Mesenchymal stem cell (in vitro differentiated cells and primary cell): ENCODE measurements at regions not wholly inside any gene's neighbourhood (a gene's known extent, or its start where the extent isn't known, plus 50 kb on each side); places are given as distances from the start of the nearest gene placed in this dataset.

Experiments used
- DNase-seq: peaks from one replicate; pipeline ENCODE4 v3.0.0-alpha.2; 2013
- H2AFZ ChIP-seq: one replicate; pipeline ENCODE4 v1.6.1; 2013; ENCODE audit warnings: low read depth, mild to moderate bottlenecking, control low read depth, inconsistent platforms, low read length, moderate library complexity
- H2AK5ac ChIP-seq: 2 replicates; pipeline ENCODE4 v1.6.1; 2013; ENCODE audit warnings: low read length, moderate library complexity, mild to moderate bottlenecking, inconsistent platforms; ENCODE audit not compliant: severe bottlenecking
- H2BK120ac ChIP-seq: one replicate; pipeline ENCODE4 v1.6.1; 2013; ENCODE audit warnings: low read depth, mild to moderate bottlenecking, inconsistent platforms, low read length, moderate library complexity
- H2BK12ac ChIP-seq, 2 experiments: one replicate each; pipeline ENCODE4 v1.6.1; 2013; ENCODE audit warnings: inconsistent platforms in 2 of 2, low read length in 2 of 2, mild to moderate bottlenecking in 2 of 2, moderate library complexity in 2 of 2, control low read depth in 1 of 2
- H2BK15ac ChIP-seq: one replicate; pipeline ENCODE4 v1.6.1; 2013; ENCODE audit warnings: mild to moderate bottlenecking, low read depth, inconsistent platforms; ENCODE audit not compliant: poor library complexity, severe bottlenecking
- H2BK5ac ChIP-seq: 2 replicates; pipeline ENCODE4 v1.6.1; 2013; ENCODE audit warnings: low read depth, mild to moderate bottlenecking, low read length, control low read depth, inconsistent platforms; ENCODE audit not compliant: poor library complexity, severe bottlenecking
- H3K14ac ChIP-seq, 2 experiments: one replicate each; pipeline ENCODE4 v1.6.1; 2013; ENCODE audit warnings: inconsistent platforms in 2 of 2, low read length in 2 of 2, control low read depth in 1 of 2, mild to moderate bottlenecking in 1 of 2, moderate library complexity in 1 of 2
- H3K18ac ChIP-seq, 2 experiments: one replicate each; pipeline ENCODE4 v1.6.1; 2013; ENCODE audit warnings: inconsistent platforms in 2 of 2, low read length in 2 of 2, control low read depth in 1 of 2, low read depth in 1 of 2, mild to moderate bottlenecking in 1 of 2
- H3K23ac ChIP-seq, 2 experiments: one replicate each; pipeline ENCODE4 v1.6.1; 2013; ENCODE audit warnings: inconsistent platforms in 2 of 2, low read length in 2 of 2, mild to moderate bottlenecking in 2 of 2, moderate library complexity in 2 of 2, control low read depth in 1 of 2
- H3K27ac ChIP-seq: 2 replicates; pipeline ENCODE4 v1.5.1; 2013; ENCODE audit warnings: mild to moderate bottlenecking, moderate library complexity, low read length, control low read depth, inconsistent platforms; ENCODE audit not compliant: poor library complexity, severe bottlenecking
- H3K27me3 ChIP-seq, 2 experiments: 2 replicates each; pipeline versions ENCODE4 v1.6.1 to v1.7.0; 2013; ENCODE audit warnings: low read length in 2 of 2, mild to moderate bottlenecking in 2 of 2, moderate library complexity in 2 of 2, control low read depth in 1 of 2, inconsistent platforms in 1 of 2; ENCODE audit not compliant: control insufficient read depth in 1 of 2, insufficient read depth in 1 of 2
- H3K36me3 ChIP-seq, 2 experiments: 2 replicates each; pipeline versions ENCODE4 v1.6.1 to v1.7.0; 2013; ENCODE audit warnings: low read length in 2 of 2, control low read depth in 1 of 2, inconsistent platforms in 1 of 2, low read depth in 1 of 2, mild to moderate bottlenecking in 1 of 2; ENCODE audit not compliant: insufficient read depth in 2 of 2, control insufficient read depth in 1 of 2
- H3K4ac ChIP-seq, 2 experiments: one replicate each; pipeline ENCODE4 v1.6.1; 2013; ENCODE audit warnings: inconsistent platforms in 2 of 2, low read length in 2 of 2, mild to moderate bottlenecking in 2 of 2, moderate library complexity in 2 of 2, control low read depth in 1 of 2, low read depth in 1 of 2
- H3K4me1 ChIP-seq: 2 replicates; pipeline ENCODE4 v1.6.1; 2013; ENCODE audit warnings: low read depth, low read length, control low read depth; ENCODE audit not compliant: control insufficient read depth, insufficient read depth
- H3K4me2 ChIP-seq: 2 replicates; pipeline ENCODE4 v1.6.1; 2013; ENCODE audit warnings: low read length, mild to moderate bottlenecking, inconsistent platforms; ENCODE audit not compliant: poor library complexity, severe bottlenecking
- H3K4me3 ChIP-seq, 2 experiments: 2 replicates each; pipeline versions ENCODE4 v1.5.1 to v1.7.0; 2013; ENCODE audit warnings: low read length in 2 of 2, mild to moderate bottlenecking in 2 of 2, control low read depth in 1 of 2, low read depth in 1 of 2; ENCODE audit not compliant: insufficient read depth in 1 of 2
- H3K79me1 ChIP-seq: replicated peaks from 2 replicates; pipeline ENCODE4 v1.6.1; 2013; ENCODE audit warnings: mild to moderate bottlenecking, control low read depth, low read length, inconsistent platforms; ENCODE audit not compliant: poor library complexity, severe bottlenecking
- H3K9ac ChIP-seq: 2 replicates; pipeline ENCODE4 v1.7.0; 2013; ENCODE audit warnings: mild to moderate bottlenecking, low read length, moderate library complexity
- H3K9me3 ChIP-seq: 2 replicates; pipeline ENCODE4 v1.7.0; 2013; ENCODE audit warnings: mild to moderate bottlenecking, low read length; ENCODE audit not compliant: control insufficient read depth
- H4K8ac ChIP-seq: one replicate; pipeline ENCODE4 v1.6.1; 2013; ENCODE audit warnings: inconsistent platforms, mild to moderate bottlenecking, low read length, moderate library complexity
- H4K91ac ChIP-seq: one replicate; pipeline ENCODE4 v1.6.1; 2013; ENCODE audit warnings: mild to moderate bottlenecking, low read length, inconsistent platforms
- WGBS: methylation state at CpG from one replicate; pipeline ENCODE4 v1.1.7; 2013; ENCODE audit warnings: mixed read lengths; 5-methylcytosine and 5-hydroxymethylcytosine counted together

DNA sequence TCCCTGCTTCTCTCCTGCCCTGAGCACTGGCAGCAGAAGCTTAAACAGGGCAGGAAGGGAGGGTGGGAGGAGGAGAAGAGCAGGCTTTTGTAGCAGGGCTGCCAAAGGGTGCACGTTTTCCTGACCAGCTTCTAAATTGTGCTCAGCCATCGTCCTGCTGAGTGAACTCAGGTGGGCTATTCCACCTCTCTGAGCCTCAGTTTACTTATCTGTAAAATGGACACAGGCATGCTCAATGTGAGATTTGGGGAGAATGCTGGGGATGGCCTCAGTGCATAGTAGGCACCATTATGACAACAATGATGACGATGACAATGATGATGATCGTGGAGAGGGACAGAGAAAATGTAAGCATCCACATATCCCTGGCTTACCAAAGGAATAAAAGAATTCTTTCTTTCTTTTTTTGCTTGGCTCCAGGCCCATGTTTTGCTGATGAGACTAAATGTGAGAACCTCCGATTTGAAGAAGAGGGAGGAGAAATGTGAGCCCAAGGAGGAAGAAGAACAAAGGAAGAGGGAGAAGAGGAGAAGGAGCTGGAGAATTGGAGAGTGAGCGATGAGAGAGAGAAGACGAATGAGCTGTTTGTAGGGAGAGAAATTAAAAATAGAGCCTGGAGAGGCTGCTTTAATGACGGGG lies 105.5 kb upstream of the MYL2 start:
- H3K18ac ChIP-seq, result no peak overlapping the region
- H3K4me1 ChIP-seq, result no peaks in the 10 kb centered on the region
- no peaks in the 10 kb centered on the region for H3K9me3 ChIP-seq
- H2AFZ ChIP-seq, result no peak overlapping the region
- no peak overlapping the region for H2BK15ac ChIP-seq
- H3K14ac ChIP-seq, result no peak overlapping the region
- H2BK12ac ChIP-seq, result no peak overlapping the region
- H4K8ac ChIP-seq, result no peak overlapping the region
- WGBS, result 63% methylated on average over 6 of the region's 8 CpGs
- H3K4ac ChIP-seq, result no peak overlapping the region
- H2BK120ac ChIP-seq, result no peak overlapping the region
- no peak overlapping the region for H3K27ac ChIP-seq
- no peak overlapping the region for H3K23ac ChIP-seq
- H3K4me2 ChIP-seq, result no peak overlapping the region
- no peaks in the 10 kb centered on the region for H3K79me1 ChIP-seq
- no peak overlapping the region for H4K91ac ChIP-seq
- no peak overlapping the region for H3K9ac ChIP-seq
- H2BK5ac ChIP-seq, result no peak overlapping the region
- no peak for DNase-seq
- H3K27me3 ChIP-seq, result peaks cover 66 to 81% of the 10 kb centered on the region in 2 experiments
- H2AK5ac ChIP-seq, result no peak overlapping the region
- H3K36me3 ChIP-seq, result no peaks in the 10 kb centered on the region
- H3K4me3 ChIP-seq, result no peak overlapping the region

DNA sequence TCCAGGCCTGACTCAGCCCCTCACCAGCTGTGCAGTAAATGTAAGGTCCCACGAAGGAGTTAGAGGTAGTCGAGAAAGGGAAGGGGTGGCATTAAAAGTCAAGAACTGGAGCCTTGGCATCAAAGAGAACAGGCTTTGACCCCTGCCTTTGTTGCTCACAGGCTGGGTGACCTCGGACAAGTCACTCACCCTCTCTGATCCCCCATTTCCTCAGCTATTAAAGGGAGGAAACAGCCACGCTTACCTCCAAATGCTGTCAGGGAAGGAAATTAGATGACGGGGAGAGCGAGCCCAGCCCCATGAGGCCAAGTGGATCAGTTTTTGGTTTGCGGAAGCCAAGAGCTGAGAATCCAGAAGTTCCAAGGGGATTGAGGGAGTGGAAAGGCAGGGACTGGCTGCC lies 104.9 kb upstream of the MYL2 start:
- H3K9ac ChIP-seq, result no peak overlapping the region
- H3K27ac ChIP-seq, result no peak overlapping the region
- H4K91ac ChIP-seq, result no peak overlapping the region
- WGBS, result 69% methylated on average over 6 of the region's 7 CpGs
- no peak overlapping the region for H2BK12ac ChIP-seq
- no peak overlapping the region for H2BK5ac ChIP-seq
- H2BK120ac ChIP-seq, result no peak overlapping the region
- H4K8ac ChIP-seq, result no peak overlapping the region
- H3K4ac ChIP-seq, result no peak overlapping the region
- H2AFZ ChIP-seq, result no peak overlapping the region
- H3K4me3 ChIP-seq, result no peak overlapping the region
- no peak overlapping the region for H3K4me2 ChIP-seq
- H2AK5ac ChIP-seq, result no peak overlapping the region
- H3K23ac ChIP-seq, result no peak overlapping the region
- H3K36me3 ChIP-seq, result no peaks in the 10 kb centered on the region
- no peaks in the 10 kb centered on the region for H3K79me1 ChIP-seq
- H2BK15ac ChIP-seq, result no peak overlapping the region
- H3K9me3 ChIP-seq, result no peaks in the 10 kb centered on the region
- H3K4me1 ChIP-seq, result no peaks in the 10 kb centered on the region
- no peak for DNase-seq
- peaks cover 62 to 78% of the 10 kb centered on the region in 2 experiments for H3K27me3 ChIP-seq
- no peak overlapping the region for H3K14ac ChIP-seq
- no peak overlapping the region for H3K18ac ChIP-seq

DNA sequence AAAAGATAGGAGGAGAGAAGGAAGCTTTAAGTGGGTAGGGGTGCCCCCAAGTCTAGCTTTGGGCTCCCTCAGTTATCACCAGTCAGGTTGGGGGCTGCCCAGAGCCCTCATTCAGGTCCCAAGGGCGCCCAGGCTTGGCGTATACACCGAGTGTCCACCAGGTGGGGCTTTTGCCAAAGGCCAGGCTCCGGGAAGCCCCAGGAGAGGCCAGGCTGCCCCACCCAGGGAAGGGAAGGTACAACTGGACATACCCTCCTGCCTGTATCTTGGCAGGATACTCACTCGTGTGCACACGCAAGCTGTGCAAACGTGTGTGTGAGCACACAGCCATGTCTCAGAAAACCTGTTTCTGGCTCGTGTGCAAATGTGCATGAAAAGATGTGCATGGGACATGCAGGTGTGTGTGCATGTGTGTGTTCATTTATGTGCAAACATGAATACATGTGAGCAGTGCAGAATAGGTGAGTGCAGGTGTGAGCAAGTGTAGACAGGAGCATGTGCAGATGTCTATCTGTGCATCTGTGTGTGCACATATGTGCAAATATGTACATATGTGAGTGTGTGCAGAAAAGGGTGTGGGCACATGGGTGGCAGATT lies 103.9 kb upstream of the MYL2 start:
- Histone ChIP-seq H3K4me3 (no peak overlapping the region), H3K9me3 (no peaks in the 10 kb centered on the region), H3K9ac (no peak overlapping the region), H2AFZ (no peak overlapping the region), H3K4ac (no peak overlapping the region), H2AK5ac (no peak overlapping the region), H3K14ac (no peak overlapping the region), H2BK15ac (no peak overlapping the region), H3K79me1 (no peaks in the 10 kb centered on the region), H3K4me1 (no peaks in the 10 kb centered on the region), H2BK5ac (no peak overlapping the region), H3K23ac (no peak overlapping the region), H3K4me2 (no peak overlapping the region), H2BK12ac (no peak overlapping the region), H3K27me3 (peaks cover 52 to 75% of the 10 kb centered on the region in 2 experiments), H3K36me3 (no peaks in the 10 kb centered on the region), H2BK120ac (no peak overlapping the region), H4K91ac (no peak overlapping the region), H3K27ac (no peak overlapping the region), H4K8ac (no peak overlapping the region), H3K18ac (no peak overlapping the region)
- peak; percentile 18 for DNase-seq
- WGBS, result 9% methylated on average over 8 of the region's 8 CpGs

DNA sequence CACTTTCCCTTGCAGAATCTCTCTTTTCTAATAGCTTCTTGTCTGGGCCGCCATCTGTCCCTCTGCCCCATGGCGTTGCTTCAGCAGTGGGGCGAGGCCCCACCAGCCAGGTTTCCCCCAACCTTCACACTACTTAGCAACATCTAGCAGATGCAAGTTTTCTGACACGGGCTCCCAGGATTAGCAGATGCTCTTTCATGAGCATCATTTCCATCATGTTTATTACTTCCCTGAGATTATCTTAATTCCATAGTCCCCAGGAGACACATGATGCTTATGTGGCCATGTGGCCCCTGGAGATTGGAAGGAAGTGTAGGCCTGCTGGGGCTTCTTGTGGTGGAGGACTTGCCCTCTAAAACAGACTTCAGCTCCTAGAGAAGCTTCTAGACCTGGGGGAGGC lies 102.0 kb upstream of the MYL2 start:
- Histone ChIP-seq H3K9ac (no peak overlapping the region), H3K14ac (no peak overlapping the region)

More for the DNA sequence above, 102.0 kb upstream of the MYL2 start:
- H2AK5ac ChIP-seq, result no peak overlapping the region
- no peaks in the 10 kb centered on the region for H3K36me3 ChIP-seq
- no peak overlapping the region for H2BK5ac ChIP-seq
- H3K79me1 ChIP-seq, result no peaks in the 10 kb centered on the region
- no peak overlapping the region for H3K23ac ChIP-seq
- H4K8ac ChIP-seq, result no peak overlapping the region
- peaks cover 41 to 61% of the 10 kb centered on the region in 2 experiments for H3K27me3 ChIP-seq
- H3K27ac ChIP-seq, result no peak overlapping the region
- no peak overlapping the region for H4K91ac ChIP-seq
- H2BK15ac ChIP-seq, result no peak overlapping the region
- no peaks in the 10 kb centered on the region for H3K4me1 ChIP-seq
- DNase-seq, result no peak
- no peak overlapping the region for H2AFZ ChIP-seq
- H3K9me3 ChIP-seq, result no peaks in the 10 kb centered on the region
- no peak overlapping the region for H3K4me2 ChIP-seq
- WGBS, result 89% methylated on average over 3 of the region's 4 CpGs
- no peak overlapping the region for H2BK12ac ChIP-seq
- H2BK120ac ChIP-seq, result no peak overlapping the region
- no peak overlapping the region for H3K4me3 ChIP-seq
- H3K18ac ChIP-seq, result no peak overlapping the region
- no peak overlapping the region for H3K4ac ChIP-seq
